Naive thymus-derived CD4-positive, alpha-beta T cell (primary cell): ENCODE measurements at regions not wholly inside any gene's neighbourhood (a gene's known extent, or its start where the extent isn't known, plus 50 kb on each side); places are given as distances from the start of the nearest gene placed in this dataset.
A peak's percentile ranks its signal among the peaks of the same experiment; 100 is the strongest.
"Not testable (repeated sequence)": the region's sequence is repeated elsewhere in the genome, so short reads cannot be mapped to it uniquely, and the experiment has no call there.

Experiments used
- ATAC-seq: fragments of 150-1000 bp; cut with Tn5 transposase; 2 replicates; pipeline ENCODE4 v1.10.0; 2021; ENCODE audit warnings: mild to moderate bottlenecking, moderate library complexity
- CTCF ChIA-PET: fragments of 350-600 bp; sonication (Branson Sonifier 250); formaldehyde crosslinking; loops from one replicate; lab custom pipeline; 2021; ENCODE audit warnings: antibody characterized with exemption; lab: Charles Lee
- POLR2A ChIA-PET: fragments of 350-600 bp; sonication (Branson Sonifier 250); formaldehyde crosslinking; loops from one replicate; lab custom pipeline; 2021; ENCODE audit warnings: antibody characterized with exemption, inconsistent platforms; lab: Charles Lee
- DNase-seq, 9 donors: peaks; one replicate each; pipeline versions ENCODE4 v3.0.0 to v3.0.0-alpha.2; 2020 to 2022; ENCODE audit warnings: mixed read lengths in 1 of 9
- H3K27ac ChIP-seq: one replicate; pipeline ENCODE4 v1.7.0; 2013; ENCODE audit warnings: mild to moderate bottlenecking, low read depth, low read length, moderate library complexity
- H3K27me3 ChIP-seq, 2 donors: one replicate each; pipeline ENCODE4 v1.7.0; 2013; ENCODE audit warnings: low read length in 2 of 2, mild to moderate bottlenecking in 2 of 2, moderate library complexity in 2 of 2; ENCODE audit not compliant: control insufficient read depth in 2 of 2, insufficient read depth in 2 of 2
- H3K36me3 ChIP-seq, 3 experiments: 1 replicate in 2 of 3; 2 replicates in 1 of 3; pipeline ENCODE4 v1.7.0; 2013; ENCODE audit warnings: low read length in 3 of 3, mild to moderate bottlenecking in 3 of 3, moderate library complexity in 1 of 3; ENCODE audit not compliant: insufficient read depth in 3 of 3, control insufficient read depth in 2 of 3
- H3K4me1 ChIP-seq, 2 donors: one replicate each; pipeline ENCODE4 v1.7.0; 2013; ENCODE audit warnings: low read length in 2 of 2, mild to moderate bottlenecking in 2 of 2, moderate library complexity in 1 of 2; ENCODE audit not compliant: control insufficient read depth in 2 of 2, insufficient read depth in 2 of 2
- H3K4me3 ChIP-seq: 2 replicates; pipeline ENCODE4 v1.7.0; 2013; ENCODE audit warnings: mild to moderate bottlenecking, low read length
- H3K9me3 ChIP-seq, 3 experiments: 1 replicate in 2 of 3; 2 replicates in 1 of 3; pipeline ENCODE4 v1.7.0; 2013; ENCODE audit warnings: low read length in 3 of 3; ENCODE audit not compliant: control insufficient read depth in 2 of 3
- H3K27ac Mint-ChIP-seq, 9 donors: one replicate each; pipeline ENCODE4 v1.8.0; 2020 to 2022; ENCODE audit warnings: mixed read lengths in 9 of 9, mild to moderate bottlenecking in 8 of 9, moderate library complexity in 5 of 9, inconsistent platforms in 2 of 9
- H3K27me3 Mint-ChIP-seq, 5 donors: one replicate each; pipeline ENCODE4 v1.8.0; 2021 to 2022; ENCODE audit warnings: mixed read lengths in 5 of 5, mild to moderate bottlenecking in 1 of 5
- H3K36me3 Mint-ChIP-seq, 5 donors: one replicate each; pipeline ENCODE4 v1.8.0; 2020 to 2022; ENCODE audit warnings: mixed read lengths in 5 of 5, mild to moderate bottlenecking in 3 of 5, inconsistent platforms in 1 of 5
- H3K4me1 Mint-ChIP-seq, 7 donors: one replicate each; pipeline ENCODE4 v1.8.0; 2020 to 2022; ENCODE audit warnings: mixed read lengths in 7 of 7, mild to moderate bottlenecking in 3 of 7, inconsistent platforms in 1 of 7
- H3K4me3 Mint-ChIP-seq, 10 donors: one replicate each; pipeline ENCODE4 v1.8.0; 2020 to 2022; ENCODE audit warnings: mild to moderate bottlenecking in 10 of 10, mixed read lengths in 10 of 10, moderate library complexity in 6 of 10, inconsistent platforms in 2 of 10
- H3K9me3 Mint-ChIP-seq, 11 donors: one replicate each; pipeline ENCODE4 v1.8.0; 2020 to 2022; ENCODE audit warnings: mixed read lengths in 11 of 11, mild to moderate bottlenecking in 4 of 11, inconsistent platforms in 1 of 11, moderate library complexity in 1 of 11
- intact Hi-C, 2 donors: fragments of 100-400 bp; cut with micrococcal nuclease; formaldehyde crosslinking; loops; one replicate each; pipeline ENCODE4 v1.15.1; 2023

DNA sequence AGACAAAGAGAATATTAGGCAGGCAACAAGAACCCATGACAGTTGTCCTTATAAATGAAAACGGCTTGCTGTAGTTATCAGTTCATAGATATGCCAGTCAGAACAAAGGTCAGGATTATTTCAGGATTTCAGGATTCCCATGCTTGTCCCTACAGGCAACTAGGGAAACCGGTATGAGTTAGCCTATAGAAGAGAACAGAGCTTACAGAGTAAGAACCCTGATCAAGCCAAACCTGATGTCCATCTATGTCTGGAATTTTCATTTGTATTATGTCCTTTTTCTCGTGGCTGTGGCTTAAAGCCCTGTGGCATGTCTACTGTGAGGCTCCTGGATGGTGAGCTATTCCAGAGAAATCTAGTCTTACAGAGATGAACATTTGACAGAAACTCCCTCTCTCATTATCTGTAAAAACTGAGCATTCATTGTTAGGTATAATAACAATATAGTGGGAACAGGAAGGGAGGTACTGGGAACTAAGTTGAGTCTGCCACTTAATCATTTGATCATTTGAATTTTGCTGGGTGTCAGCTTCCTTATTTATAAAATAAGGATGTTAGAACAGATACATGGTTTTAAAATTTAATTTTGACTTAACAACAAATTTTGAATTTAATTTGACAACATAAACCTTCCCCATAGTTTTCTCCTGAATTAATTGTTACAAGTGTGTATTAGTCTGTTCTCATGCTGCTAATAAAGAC is 129.5 kb upstream of the KLF3 start:
- peaks cover 0 to 4% (median 0%) of the 10 kb centered on the region in 11 donors for H3K9me3 Mint-ChIP-seq
- peaks cover 0 to 38% (median 0%) of the 10 kb centered on the region in 5 donors for H3K27me3 Mint-ChIP-seq
- Histone ChIP-seq H3K27me3 (no peaks in the 10 kb centered on the region), H3K4me3 (no peak overlapping the region), H3K27ac (no peak overlapping the region), H3K9me3 (no peaks in the 10 kb centered on the region), H3K4me1 (peaks cover 8 to 14% of the 10 kb centered on the region in 2 donors), H3K36me3 (no peaks in the 10 kb centered on the region)
- peaks cover 4 to 27% (median 20%) of the 10 kb centered on the region in 7 donors for H3K4me1 Mint-ChIP-seq
- POLR2A ChIA-PET, result no interaction called here
- peak overlapping the region in 1 of 9 donors; percentile 51 for H3K27ac Mint-ChIP-seq
- CTCF ChIA-PET, result no interaction called here
- H3K36me3 Mint-ChIP-seq, result peaks cover 0 to 8% (median 0%) of the 10 kb centered on the region in 5 donors
- intact Hi-C loops, result loop anchor here in 1 of 2 donors (5.0 kb wide), 1 partner anchor 38 kb away; no protein-coding TSS in a partner anchor
- H3K4me3 Mint-ChIP-seq, result no peak overlapping the region
- ATAC-seq (no peak), DNase-seq (no peak)

DNA sequence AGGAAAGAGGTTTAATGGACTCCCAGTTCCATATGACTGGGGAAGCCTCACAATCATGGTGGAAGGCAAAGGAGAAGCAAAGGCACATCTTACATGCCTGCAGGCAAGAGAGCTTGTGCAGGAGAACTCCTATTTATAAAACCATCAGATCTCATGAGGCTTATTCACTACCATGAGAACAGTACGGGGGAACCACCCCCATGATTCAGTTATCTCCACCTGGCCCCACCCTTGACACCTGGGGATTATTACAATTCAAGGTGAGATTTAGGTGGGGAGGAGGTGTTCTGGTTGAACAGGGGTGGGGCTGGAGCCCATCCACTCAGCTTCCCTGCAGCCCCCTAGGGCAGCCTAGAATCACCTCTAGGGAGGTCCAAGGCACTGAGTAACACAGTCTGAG is 128.9 kb upstream of the KLF3 start:
- H3K27me3 ChIP-seq, H3K36me3 Mint-ChIP-seq, CTCF ChIA-PET, H3K36me3 ChIP-seq, H3K9me3 ChIP-seq, H3K27ac Mint-ChIP-seq, ATAC-seq, DNase-seq, H3K27ac ChIP-seq, H3K4me3 ChIP-seq, H3K4me1 ChIP-seq, H3K9me3 Mint-ChIP-seq, H3K4me3 Mint-ChIP-seq: not testable (repeated sequence)
- H3K4me1 Mint-ChIP-seq, result peaks cover 0 to 21% (median 14%) of the 10 kb centered on the region in 7 donors
- intact Hi-C loops, result loop anchor here in 1 of 2 donors (5.0 kb wide), 1 partner anchor 37 kb away; no protein-coding TSS in a partner anchor
- H3K27me3 Mint-ChIP-seq, result peaks cover 0 to 40% (median 0%) of the 10 kb centered on the region in 5 donors
- POLR2A ChIA-PET, result interaction anchor here (0.6 to 0.9 kb wide), 2 partner anchors 13 to 21 kb away, joined by 3 to 4 read pairs; no protein-coding TSS in a partner anchor

DNA sequence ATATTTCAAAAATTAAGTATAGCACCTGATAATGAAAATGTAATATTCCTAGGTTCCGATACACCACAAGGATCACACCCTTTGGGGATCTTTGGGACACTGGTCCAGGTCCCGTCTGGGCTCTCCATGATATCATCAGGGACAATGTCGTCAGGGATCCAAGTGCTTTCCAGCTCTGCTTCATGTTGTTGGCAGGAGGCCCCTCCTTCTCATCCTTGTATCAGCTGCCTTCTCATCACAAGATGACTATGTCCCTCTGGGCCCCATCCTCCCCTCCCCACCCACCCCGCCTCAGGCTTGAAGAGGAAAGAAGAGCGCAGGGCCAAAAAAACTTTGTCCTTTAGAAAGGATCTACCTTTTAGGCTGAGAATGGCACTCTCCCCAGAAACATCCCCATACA is 128.3 kb upstream of the KLF3 start:
- Histone ChIP-seq H3K27me3 (no peaks in the 10 kb centered on the region), H3K27ac (no peak overlapping the region), H3K4me3 (no peak overlapping the region), H3K36me3 (no peaks in the 10 kb centered on the region), H3K9me3 (no peaks in the 10 kb centered on the region), H3K4me1 (peaks cover 0 to 4% of the 10 kb centered on the region in 2 donors)
- POLR2A ChIA-PET, result interaction anchor here (0.6 to 0.9 kb wide), 2 partner anchors 21 to 140 kb away, joined by 3 to 4 read pairs; no protein-coding TSS in a partner anchor
- DNase-seq, result no peak
- Mint-ChIP-seq H3K36me3 (peaks cover 0 to 1% (median 0%) of the 10 kb centered on the region in 5 donors), H3K4me3 (no peak overlapping the region), H3K27ac (no peak overlapping the region), H3K27me3 (peaks cover 0 to 41% (median 0%) of the 10 kb centered on the region in 5 donors), H3K4me1 (peaks cover 0 to 18% (median 12%) of the 10 kb centered on the region in 7 donors), H3K9me3 (no peaks in the 10 kb centered on the region)
- intact Hi-C loops, result loop anchor here in 1 of 2 donors (5.0 kb wide), 1 partner anchor 37 kb away; no protein-coding TSS in a partner anchor
- no peak for ATAC-seq
- CTCF ChIA-PET, result no interaction called here

DNA sequence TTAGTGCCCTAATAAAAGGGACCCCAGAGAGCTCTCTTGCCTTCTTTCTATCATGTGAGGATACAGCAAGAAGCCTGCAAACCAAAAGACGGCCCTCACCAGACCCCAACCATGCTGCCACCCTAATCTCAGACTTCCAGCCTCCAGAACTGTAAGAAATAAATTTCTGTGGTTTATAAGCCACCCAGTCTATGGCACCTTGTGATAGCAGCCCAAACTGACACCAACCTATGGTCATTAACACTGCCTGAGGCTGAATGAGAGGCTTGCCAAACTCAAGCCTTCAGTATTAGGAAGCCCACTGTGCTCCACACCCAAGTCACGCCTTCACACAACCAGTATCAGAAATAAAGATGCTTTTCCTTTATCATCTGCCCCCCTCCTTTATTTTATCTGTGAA is 127.3 kb upstream of the KLF3 start:
- ChIA-PET POLR2A (interaction anchor here (0.5 kb wide), 1 partner anchor 124 kb away, joined by 3 read pairs; no protein-coding TSS in a partner anchor), CTCF (no interaction called here)
- H3K27me3 ChIP-seq, result no peaks in the 10 kb centered on the region
- H3K9me3 ChIP-seq, result no peaks in the 10 kb centered on the region
- H3K36me3 ChIP-seq, result no peaks in the 10 kb centered on the region
- ATAC-seq, result no peak
- no peaks in the 10 kb centered on the region for H3K4me1 ChIP-seq
- Mint-ChIP-seq H3K9me3 (no peaks in the 10 kb centered on the region), H3K4me1 (peaks cover 3 to 14% (median 5%) of the 10 kb centered on the region in 7 donors), H3K27me3 (peaks cover 0 to 48% (median 0%) of the 10 kb centered on the region in 5 donors), H3K36me3 (peaks cover 0 to 1% (median 0%) of the 10 kb centered on the region in 5 donors), H3K27ac (peak overlapping the region in 1 of 9 donors; percentile 42), H3K4me3 (no peak overlapping the region)
- intact Hi-C loops, result loop anchor here in 1 of 2 donors (5.0 kb wide), 1 partner anchor 36 kb away; no protein-coding TSS in a partner anchor
- H3K27ac ChIP-seq, result no peak overlapping the region
- no peak for DNase-seq
- no peak overlapping the region for H3K4me3 ChIP-seq

DNA sequence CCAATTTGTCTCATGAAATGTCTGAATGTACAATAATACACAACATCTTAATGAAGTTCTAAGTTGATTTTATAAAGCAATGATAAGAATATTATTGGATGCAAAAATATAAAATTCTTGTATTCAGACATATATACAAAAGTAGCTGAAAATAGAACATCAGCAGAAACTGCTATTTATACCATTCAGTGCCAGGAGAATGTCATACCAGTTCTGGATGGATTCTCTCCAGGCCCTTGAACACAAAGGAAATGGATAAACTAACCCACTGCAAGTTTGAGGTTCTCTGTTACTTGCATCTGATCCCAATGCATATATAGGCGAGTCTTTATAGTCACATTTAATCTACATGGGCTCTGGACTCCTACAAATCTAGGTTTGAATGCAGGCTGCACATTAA is 126.3 kb upstream of the KLF3 start:
- Histone ChIP-seq H3K4me3 (no peak overlapping the region), H3K27ac (no peak overlapping the region), H3K4me1 (no peaks in the 10 kb centered on the region), H3K36me3 (no peaks in the 10 kb centered on the region), H3K27me3 (no peaks in the 10 kb centered on the region), H3K9me3 (no peaks in the 10 kb centered on the region)
- no peak for ATAC-seq
- Mint-ChIP-seq H3K4me3 (no peak overlapping the region), H3K27ac (no peak overlapping the region), H3K36me3 (no peaks in the 10 kb centered on the region), H3K4me1 (peaks cover 0 to 8% (median 4%) of the 10 kb centered on the region in 7 donors), H3K27me3 (peaks cover 0 to 48% (median 0%) of the 10 kb centered on the region in 5 donors), H3K9me3 (no peaks in the 10 kb centered on the region)
- POLR2A ChIA-PET, result interaction anchor here (0.5 to 2.0 kb wide), 3 partner anchors 23 to 125 kb away, joined by 3 to 5 read pairs (median 3); no protein-coding TSS in a partner anchor
- intact Hi-C loops, result loop anchor here in 1 of 2 donors (5.0 kb wide), 1 partner anchor 35 kb away; no protein-coding TSS in a partner anchor
- CTCF ChIA-PET, result interaction anchor here (0.5 kb wide), 1 partner anchor 1029 kb away, joined by 3 read pairs; no protein-coding TSS in a partner anchor
- DNase-seq, result no peak

DNA sequence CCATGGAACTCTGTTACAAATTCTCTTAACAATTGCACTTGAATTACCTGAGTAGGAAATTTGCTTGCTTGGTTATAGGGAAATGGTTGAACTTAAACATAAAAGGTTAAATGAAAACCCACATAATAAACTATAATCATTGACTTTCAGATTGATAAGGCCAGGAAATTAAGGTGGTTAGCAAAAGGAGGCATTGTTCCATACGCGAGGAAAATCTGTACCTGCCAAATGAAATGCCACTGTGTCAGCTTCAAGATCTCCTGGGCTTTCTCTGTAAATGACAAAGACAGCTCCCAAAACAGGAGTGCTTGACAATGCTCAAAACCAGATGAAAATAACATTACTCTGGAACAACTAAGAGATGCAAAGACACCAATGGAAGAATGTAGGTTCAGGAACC is 125.5 kb upstream of the KLF3 start:
- no peak overlapping the region for H3K4me3 Mint-ChIP-seq
- peaks cover 0 to 11% (median 4%) of the 10 kb centered on the region in 7 donors for H3K4me1 Mint-ChIP-seq
- Histone ChIP-seq H3K9me3 (no peaks in the 10 kb centered on the region), H3K27me3 (no peaks in the 10 kb centered on the region), H3K4me1 (no peaks in the 10 kb centered on the region), H3K27ac (no peak overlapping the region), H3K4me3 (no peak overlapping the region), H3K36me3 (no peaks in the 10 kb centered on the region)
- ChIA-PET CTCF (no interaction called here), POLR2A (interaction anchor here (2.0 kb wide), 1 partner anchor 24 kb away, joined by 5 read pairs; no protein-coding TSS in a partner anchor)
- no peak overlapping the region for H3K27ac Mint-ChIP-seq
- no peak for ATAC-seq
- intact Hi-C loops, result loop anchor here in 1 of 2 donors (5.0 kb wide), 1 partner anchor 34 kb away; no protein-coding TSS in a partner anchor
- H3K9me3 Mint-ChIP-seq, result no peaks in the 10 kb centered on the region
- no peaks in the 10 kb centered on the region for H3K36me3 Mint-ChIP-seq
- DNase-seq, result no peak
- peaks cover 0 to 46% (median 0%) of the 10 kb centered on the region in 5 donors for H3K27me3 Mint-ChIP-seq
